ENCODE measurements at regions not wholly inside any gene's neighbourhood (a gene's known extent, or its start where the extent isn't known, plus 50 kb on each side); places are given as distances from the start of the nearest gene placed in this dataset.

GRCh38 chr2:8087480-8087840 lies 594.4 kb upstream of the ID2 start:
- TF ChIP-seq CTCF (IDR thresholded peaks at IDR 0.05) (no peak), POLR2A (IDR thresholded peaks at IDR 0.05) (no peak)
